GM12878 (cell line): ENCODE measurements at regions not wholly inside any gene's neighbourhood (a gene's known extent, or its start where the extent isn't known, plus 50 kb on each side); places are given as distances from the start of the nearest gene placed in this dataset.

Source experiments
- ATAC-seq: fragments of 200-7000 bp; cut with Tn5 transposase; 3 replicates; pipeline ENCODE4 v1.9.1; 2020; ENCODE audit warnings: mild to moderate bottlenecking, moderate library complexity
- BruUV-seq: library from RNA; stranded (reverse); fragments of 400-500 nt; replicated peaks from 2 replicates; lab custom pipeline; 2021; lab: Mats Ljungman, UMichigan
- CTCF ChIA-PET: fragments of 300-600 bp; sonication (Branson Sonifier 250); formaldehyde crosslinking; extraction: SDS; loops from one replicate; lab custom pipeline; 2021; ENCODE audit warnings: inconsistent platforms; lab: Yijun Ruan, JAX
- POLR2A ChIA-PET: fragments of 350-600 bp; formaldehyde crosslinking; extraction: SDS; loops from one replicate; lab custom pipeline; 2021; ENCODE audit warnings: inconsistent platforms; lab: Charles Lee
- RAD21 ChIA-PET: fragments of 300-600 bp; sonication (Branson Sonifier 250); formaldehyde crosslinking; loops from one replicate; lab custom pipeline; 2023; ENCODE audit warnings: antibody characterized with exemption; ENCODE audit not compliant: unreplicated experiment; lab: Charles Lee
- SMC1A ChIA-PET: fragments of 300-600 bp; sonication (Branson Sonifier 250); formaldehyde crosslinking; loops from one replicate; lab custom pipeline; 2023; ENCODE audit not compliant: unreplicated experiment, uncharacterized antibody; lab: Charles Lee
- DNase-seq: peaks from one replicate; pipeline ENCODE4 v3.0.0-alpha.2; 2011; ENCODE audit warnings: low read depth, low spot score
- FAIRE-seq: peaks from 3 replicates; lab custom pipeline; 2011; peaks lifted over from hg19 to GRCh38; lab: Jason Lieb, UNC
- H2AFZ ChIP-seq: 2 replicates; pipeline ENCODE4 v1.6.0; 2011; ENCODE audit warnings: low read depth, low read length, control low read depth; ENCODE audit not compliant: control insufficient read depth
- H3K27ac ChIP-seq: 2 replicates; pipeline ENCODE4 v1.5.1; 2011; ENCODE audit warnings: control low read depth; ENCODE audit not compliant: control insufficient read depth, insufficient read depth
- H3K27me3 ChIP-seq, 2 experiments: replicated peaks in 1 of 2; 2 replicates each; pipeline versions ENCODE4 v1.6.0 to v1.6.1; 2011; ENCODE audit warnings: low read length in 1 of 2; ENCODE audit not compliant: control insufficient read depth in 2 of 2, insufficient read depth in 2 of 2
- H3K36me3 ChIP-seq, 2 experiments: 2 replicates each; pipeline ENCODE4 v1.5.1; 2011; ENCODE audit warnings: low read length in 1 of 2; ENCODE audit not compliant: control insufficient read depth in 2 of 2, insufficient read depth in 2 of 2
- H3K4me1 ChIP-seq: 2 replicates; pipeline ENCODE4 v1.6.1; 2011; ENCODE audit warnings: mild to moderate bottlenecking, low read length, moderate library complexity, mixed read lengths; ENCODE audit not compliant: control insufficient read depth, insufficient read depth
- H3K4me2 ChIP-seq: 2 replicates; pipeline ENCODE4 v1.6.0; 2011; ENCODE audit warnings: control low read depth; ENCODE audit not compliant: control insufficient read depth, insufficient read depth
- H3K4me3 ChIP-seq: fragments of 200-600 bp; sonication (generic); 2 replicates; pipeline ENCODE4 v1.5.1; 2016
- H3K79me2 ChIP-seq: 2 replicates; pipeline ENCODE4 v1.6.0; 2011; ENCODE audit warnings: low read length; ENCODE audit not compliant: control insufficient read depth, insufficient read depth
- H3K9ac ChIP-seq: 2 replicates; pipeline ENCODE4 v1.8.0; 2011; ENCODE audit warnings: low read length, control low read depth, mixed read lengths; ENCODE audit not compliant: control insufficient read depth, insufficient read depth
- H3K9me3 ChIP-seq: replicated peaks from 3 replicates; pipeline ENCODE4 v1.5.1; 2011; ENCODE audit warnings: mild to moderate bottlenecking, low read length; ENCODE audit not compliant: control insufficient read depth, insufficient read depth
- H4K20me1 ChIP-seq: 2 replicates; pipeline ENCODE4 v1.6.0; 2011; ENCODE audit not compliant: control insufficient read depth, insufficient read depth
- BMI1 ChIP-seq: fragments of 450-650 bp; IDR thresholded peaks from 2 replicates; pipeline ENCODE4 v1.6.1; 2016; ENCODE audit warnings: mild to moderate bottlenecking, moderate library complexity, borderline replicate concordance
- EZH2 ChIP-seq: IDR thresholded peaks from 2 replicates; pipeline ENCODE4 v1.6.1; 2012; ENCODE audit warnings: low read depth, mild to moderate bottlenecking, control low read depth, inconsistent platforms, low read length, borderline replicate concordance; ENCODE audit not compliant: control insufficient read depth
- FOS ChIP-seq: IDR thresholded peaks from 3 replicates; pipeline ENCODE4 v1.6.1; 2011; ENCODE audit warnings: borderline replicate concordance; ENCODE audit not compliant: insufficient read length; ENCODE audit errors: extremely low read depth
- HDAC2 ChIP-seq: fragments of 200-600 bp; sonication (generic); IDR thresholded peaks from 2 replicates; pipeline ENCODE4 v1.6.1; 2017
- IRF4 ChIP-seq: IDR thresholded peaks from 2 replicates; pipeline ENCODE4 v1.6.1; 2011; ENCODE audit warnings: low read depth, low read length
- KAT2A ChIP-seq: conservative IDR thresholded peaks from 2 replicates; pipeline ENCODE4 v1.6.1; 2011; ENCODE audit warnings: low read depth, low read length; ENCODE audit not compliant: control insufficient read depth
- NR2C1 ChIP-seq: fragments of 450-650 bp; IDR thresholded peaks from 2 replicates; pipeline ENCODE4 v1.6.1; 2017; ENCODE audit warnings: antibody characterized with exemption, mild to moderate bottlenecking, moderate library complexity
- NRF1 ChIP-seq: conservative IDR thresholded peaks from 2 replicates; pipeline ENCODE4 v1.6.1; 2011; ENCODE audit warnings: mild to moderate bottlenecking, low read depth, low read length, improper control_type of control experiment
- PAX5 ChIP-seq: IDR thresholded peaks from 2 replicates; pipeline ENCODE4 v1.6.1; 2011; ENCODE audit warnings: low read depth, low read length, borderline replicate concordance
- RBBP5 ChIP-seq: fragments of 200-600 bp; sonication (generic); conservative IDR thresholded peaks from 2 replicates; pipeline ENCODE4 v1.6.1; 2016
- RCOR1 ChIP-seq: conservative IDR thresholded peaks from 2 replicates; pipeline ENCODE4 v1.6.1; 2012; ENCODE audit warnings: low read depth, low read length, improper control_type of control experiment
- WGBS: methylation state at CpG from one replicate; pipeline ENCODE4 v1.1.6; 2016; ENCODE audit warnings: low lambda C conversion rate; ENCODE audit not compliant: insufficient replicate concordance, insufficient coverage; ENCODE audit errors: missing lambda C conversion rate; 5-methylcytosine and 5-hydroxymethylcytosine counted together
- in situ Hi-C: fragments of 300-500 bp; cut with MboI; formaldehyde crosslinking; loops from 9 replicates; pipeline ENCODE4 v1.14.3; 2018; ENCODE audit warnings: mixed read lengths
- intact Hi-C: fragments of 100-400 bp; cut with micrococcal nuclease; formaldehyde crosslinking; loops from one replicate; pipeline ENCODE4 v1.14.2; 2022; ENCODE audit not compliant: unreplicated experiment
- TF ChIP-seq, protein P1 (sequence below): fragments of 150-350 bp; IDR thresholded peaks from 2 replicates; pipeline ENCODE4 v1.6.1; 2014; ENCODE audit warnings: mild to moderate bottlenecking, low read depth, low read length
- TF ChIP-seq, protein P2 (sequence below): fragments of 450-650 bp; IDR thresholded peaks from 2 replicates; pipeline ENCODE4 v1.6.1; 2018; ENCODE audit warnings: borderline replicate concordance, mild to moderate bottlenecking; ENCODE audit not compliant: partially characterized antibody
- TF ChIP-seq, protein P3 (sequence below): fragments of 150-350 bp; IDR thresholded peaks from 2 replicates; pipeline ENCODE4 v1.6.1; 2016; ENCODE audit warnings: low read depth, low read length
- TF ChIP-seq, protein P4 (sequence below): IDR thresholded peaks from 2 replicates; pipeline ENCODE4 v1.6.1; 2012; ENCODE audit warnings: low read depth, low read length, improper control_type of control experiment
- TF ChIP-seq, protein P5 (sequence below): IDR thresholded peaks from 2 replicates; pipeline ENCODE4 v1.6.1; 2011; ENCODE audit warnings: borderline replicate concordance, low read depth, mild to moderate bottlenecking, moderate library complexity, low read length; ENCODE audit not compliant: insufficient read depth, poor library complexity, severe bottlenecking

DNA sequence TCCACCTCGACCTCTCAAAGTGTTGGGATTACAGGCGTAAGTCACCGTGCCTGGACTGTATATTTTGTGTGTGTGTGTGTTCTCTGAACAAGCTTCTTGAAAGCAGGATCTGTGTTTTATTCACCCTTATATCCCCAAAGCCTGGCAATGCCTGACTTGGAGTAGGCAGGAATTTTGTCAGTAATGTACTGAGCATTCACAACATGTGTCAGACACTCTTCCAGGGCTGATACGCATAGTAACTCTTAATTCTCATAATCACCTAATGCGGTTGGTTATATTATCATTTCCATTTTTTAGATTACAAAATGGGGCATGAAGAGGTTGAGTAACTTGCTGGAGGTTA lies 50.4 kb upstream of the PLEKHG3 start:
- ChIA-PET CTCF (interaction anchor here (0.8 to 3.3 kb wide), 4 partner anchors 10 to 108 kb away, joined by 3 to 30 read pairs (median 10); no protein-coding TSS in a partner anchor), SMC1A (interaction anchor here (0.7 to 2.1 kb wide), 10 partner anchors 10 to 138 kb away, joined by 3 to 9 read pairs (median 3); no protein-coding TSS in a partner anchor), RAD21 (interaction anchor here (1.1 to 1.4 kb wide), 4 partner anchors 14 to 309 kb away, joined by 3 to 8 read pairs (median 6); no protein-coding TSS in a partner anchor), POLR2A (interaction anchor here (0.9 to 2.1 kb wide), 4 partner anchors 8 to 16 kb away, joined by 3 to 7 read pairs (median 4); no protein-coding TSS in a partner anchor)
- no peaks in the 10 kb centered on the region; the same call in 1 of the 2 replicates for H3K4me1 ChIP-seq
- H3K9ac ChIP-seq, result no peak overlapping the region
- H3K79me2 ChIP-seq, result no peaks in the 10 kb centered on the region
- H3K27ac ChIP-seq, result no peak overlapping the region
- H3K36me3 ChIP-seq, result no peaks in the 10 kb centered on the region
- H3K4me3 ChIP-seq, result no peak overlapping the region
- no peak overlapping the region for H2AFZ ChIP-seq
- WGBS, result 44% methylated on average over 5 of the region's 5 CpGs
- DNase-seq (no peak), FAIRE-seq (no peak), ATAC-seq (no peak)
- in situ Hi-C loops, result no loop called here
- no peaks in the 10 kb centered on the region for H3K27me3 ChIP-seq
- H4K20me1 ChIP-seq, result no peaks in the 10 kb centered on the region
- H3K9me3 ChIP-seq, result no peaks in the 10 kb centered on the region; the same call in 2 of the 3 replicates
- BruUV-seq, result no TSS peak
- intact Hi-C loops, result no loop called here
- no peak overlapping the region for H3K4me2 ChIP-seq
- TF ChIP-seq FOS (no peak), RCOR1 (no peak), IRF4 (no peak), PAX5 (no peak), NRF1 (no peak), HDAC2 (no peak), NR2C1 (no peak), RBBP5 (no peak), EZH2 (no peak), KAT2A (no peak), BMI1 (no peak)
- TF ChIP-seq, protein P1, sequence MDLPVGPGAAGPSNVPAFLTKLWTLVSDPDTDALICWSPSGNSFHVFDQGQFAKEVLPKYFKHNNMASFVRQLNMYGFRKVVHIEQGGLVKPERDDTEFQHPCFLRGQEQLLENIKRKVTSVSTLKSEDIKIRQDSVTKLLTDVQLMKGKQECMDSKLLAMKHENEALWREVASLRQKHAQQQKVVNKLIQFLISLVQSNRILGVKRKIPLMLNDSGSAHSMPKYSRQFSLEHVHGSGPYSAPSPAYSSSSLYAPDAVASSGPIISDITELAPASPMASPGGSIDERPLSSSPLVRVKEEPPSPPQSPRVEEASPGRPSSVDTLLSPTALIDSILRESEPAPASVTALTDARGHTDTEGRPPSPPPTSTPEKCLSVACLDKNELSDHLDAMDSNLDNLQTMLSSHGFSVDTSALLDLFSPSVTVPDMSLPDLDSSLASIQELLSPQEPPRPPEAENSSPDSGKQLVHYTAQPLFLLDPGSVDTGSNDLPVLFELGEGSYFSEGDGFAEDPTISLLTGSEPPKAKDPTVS, result no peak
- TF ChIP-seq, protein P2, sequence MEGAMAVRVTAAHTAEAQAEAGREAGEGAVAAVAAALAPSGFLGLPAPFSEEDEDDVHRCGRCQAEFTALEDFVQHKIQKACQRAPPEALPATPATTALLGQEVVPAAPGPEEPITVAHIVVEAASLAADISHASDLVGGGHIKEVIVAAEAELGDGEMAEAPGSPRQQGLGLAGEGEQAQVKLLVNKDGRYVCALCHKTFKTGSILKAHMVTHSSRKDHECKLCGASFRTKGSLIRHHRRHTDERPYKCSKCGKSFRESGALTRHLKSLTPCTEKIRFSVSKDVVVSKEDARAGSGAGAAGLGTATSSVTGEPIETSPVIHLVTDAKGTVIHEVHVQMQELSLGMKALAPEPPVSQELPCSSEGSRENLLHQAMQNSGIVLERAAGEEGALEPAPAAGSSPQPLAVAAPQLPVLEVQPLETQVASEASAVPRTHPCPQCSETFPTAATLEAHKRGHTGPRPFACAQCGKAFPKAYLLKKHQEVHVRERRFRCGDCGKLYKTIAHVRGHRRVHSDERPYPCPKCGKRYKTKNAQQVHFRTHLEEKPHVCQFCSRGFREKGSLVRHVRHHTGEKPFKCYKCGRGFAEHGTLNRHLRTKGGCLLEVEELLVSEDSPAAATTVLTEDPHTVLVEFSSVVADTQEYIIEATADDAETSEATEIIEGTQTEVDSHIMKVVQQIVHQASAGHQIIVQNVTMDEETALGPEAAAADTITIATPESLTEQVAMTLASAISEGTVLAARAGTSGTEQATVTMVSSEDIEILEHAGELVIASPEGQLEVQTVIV, result no peak
- TF ChIP-seq, protein P3, sequence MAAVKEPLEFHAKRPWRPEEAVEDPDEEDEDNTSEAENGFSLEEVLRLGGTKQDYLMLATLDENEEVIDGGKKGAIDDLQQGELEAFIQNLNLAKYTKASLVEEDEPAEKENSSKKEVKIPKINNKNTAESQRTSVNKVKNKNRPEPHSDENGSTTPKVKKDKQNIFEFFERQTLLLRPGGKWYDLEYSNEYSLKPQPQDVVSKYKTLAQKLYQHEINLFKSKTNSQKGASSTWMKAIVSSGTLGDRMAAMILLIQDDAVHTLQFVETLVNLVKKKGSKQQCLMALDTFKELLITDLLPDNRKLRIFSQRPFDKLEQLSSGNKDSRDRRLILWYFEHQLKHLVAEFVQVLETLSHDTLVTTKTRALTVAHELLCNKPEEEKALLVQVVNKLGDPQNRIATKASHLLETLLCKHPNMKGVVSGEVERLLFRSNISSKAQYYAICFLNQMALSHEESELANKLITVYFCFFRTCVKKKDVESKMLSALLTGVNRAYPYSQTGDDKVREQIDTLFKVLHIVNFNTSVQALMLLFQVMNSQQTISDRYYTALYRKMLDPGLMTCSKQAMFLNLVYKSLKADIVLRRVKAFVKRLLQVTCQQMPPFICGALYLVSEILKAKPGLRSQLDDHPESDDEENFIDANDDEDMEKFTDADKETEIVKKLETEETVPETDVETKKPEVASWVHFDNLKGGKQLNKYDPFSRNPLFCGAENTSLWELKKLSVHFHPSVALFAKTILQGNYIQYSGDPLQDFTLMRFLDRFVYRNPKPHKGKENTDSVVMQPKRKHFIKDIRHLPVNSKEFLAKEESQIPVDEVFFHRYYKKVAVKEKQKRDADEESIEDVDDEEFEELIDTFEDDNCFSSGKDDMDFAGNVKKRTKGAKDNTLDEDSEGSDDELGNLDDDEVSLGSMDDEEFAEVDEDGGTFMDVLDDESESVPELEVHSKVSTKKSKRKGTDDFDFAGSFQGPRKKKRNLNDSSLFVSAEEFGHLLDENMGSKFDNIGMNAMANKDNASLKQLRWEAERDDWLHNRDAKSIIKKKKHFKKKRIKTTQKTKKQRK, result no peak
- TF ChIP-seq, protein P4, sequence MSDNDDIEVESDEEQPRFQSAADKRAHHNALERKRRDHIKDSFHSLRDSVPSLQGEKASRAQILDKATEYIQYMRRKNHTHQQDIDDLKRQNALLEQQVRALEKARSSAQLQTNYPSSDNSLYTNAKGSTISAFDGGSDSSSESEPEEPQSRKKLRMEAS, result no peak
- TF ChIP-seq, protein P5, sequence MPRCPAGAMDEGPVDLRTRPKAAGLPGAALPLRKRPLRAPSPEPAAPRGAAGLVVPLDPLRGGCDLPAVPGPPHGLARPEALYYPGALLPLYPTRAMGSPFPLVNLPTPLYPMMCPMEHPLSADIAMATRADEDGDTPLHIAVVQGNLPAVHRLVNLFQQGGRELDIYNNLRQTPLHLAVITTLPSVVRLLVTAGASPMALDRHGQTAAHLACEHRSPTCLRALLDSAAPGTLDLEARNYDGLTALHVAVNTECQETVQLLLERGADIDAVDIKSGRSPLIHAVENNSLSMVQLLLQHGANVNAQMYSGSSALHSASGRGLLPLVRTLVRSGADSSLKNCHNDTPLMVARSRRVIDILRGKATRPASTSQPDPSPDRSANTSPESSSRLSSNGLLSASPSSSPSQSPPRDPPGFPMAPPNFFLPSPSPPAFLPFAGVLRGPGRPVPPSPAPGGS, result no peak
